Heart left ventricle (tissue), 13 donors: ENCODE measurements at regions not wholly inside any gene's neighbourhood (a gene's known extent, or its start where the extent isn't known, plus 50 kb on each side); places are given as distances from the start of the nearest gene placed in this dataset.

ENCODE experiments used
- CTCF ChIP-seq, 12 donors: fragments of 200-600 bp; sonication (generic) in 4 of 12; IDR thresholded peaks; one replicate each; pipeline versions ENCODE4 v1.5.0 to v1.8.0; 2018 to 2022; ENCODE audit warnings: antibody characterized with exemption in 12 of 12, mild to moderate bottlenecking in 5 of 12
- POLR2A ChIP-seq, 2 donors: fragments of 450-650 bp; IDR thresholded peaks; one replicate each; pipeline ENCODE4 v1.6.1; 2017; ENCODE audit warnings: antibody characterized with exemption in 2 of 2, mild to moderate bottlenecking in 2 of 2, moderate library complexity in 2 of 2
- donor health status: ischemic (EF 13 %, LVEDD 7.1; RV severe dilation, severe dysfunction).
- donor health status: DM: no; HTN: yes; CAD: no.
- donor health status: DM: no; HTN: no; CAD: no.
- donor health status: ischemic (EF 25% LVEDD 6.9; RV normal size, moderate dysfunction).
- donor health status: ischemic (EF 25% LVEDD 5.7; RV mildly dilated, moderate dysfunction).
- donor health status: ischemic (EF 35%, LVEDD 5.7; RV mildly dilated, moderate dysfunction).
- donor health status: nonischemic (EF 11% LVEDD 7.7; RV severe dilation, severe dysfunction).
- donor health status: DM: yes; HTN: yes; CAD: no.
- donor health status: PGD.
- donor health status: ischemic (EF 29% LVEDD 5.4; RV normal size, mild dysfunction).
- donor health status: nonischemic (EF 23%, LVEDD 6.1; RV moderate dilation, normal function).

DNA sequence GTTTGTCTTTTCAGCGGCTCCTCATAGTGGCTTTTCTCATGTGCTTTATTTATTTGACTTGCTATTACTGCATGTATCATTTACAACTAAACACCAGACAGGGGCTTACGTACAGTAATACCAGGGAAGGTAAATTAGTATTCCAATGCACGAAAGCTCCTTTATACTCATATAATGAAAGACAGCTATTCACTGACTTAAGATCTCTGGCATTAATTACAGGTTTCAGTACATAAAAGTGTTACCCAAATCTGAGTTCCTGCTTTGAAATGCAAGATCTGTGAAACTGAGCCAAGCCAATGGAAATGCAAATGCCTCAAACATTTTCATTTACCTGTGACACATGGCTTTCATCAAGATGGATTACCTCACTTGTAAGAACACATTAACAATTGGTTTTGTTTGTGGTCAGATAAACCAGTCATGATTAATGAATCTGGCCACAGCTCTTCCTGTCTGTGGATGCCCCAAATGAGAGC lies 107.2 kb downstream of the ANAPC4 start:
- no peak for TF ChIP-seq POLR2A (IDR thresholded peaks at IDR 0.05)
- no peak for TF ChIP-seq CTCF (IDR thresholded peaks at IDR 0.05)
